ENCODE measurements at regions not wholly inside any gene's neighbourhood (a gene's known extent, or its start where the extent isn't known, plus 50 kb on each side); places are given as distances from the start of the nearest gene placed in this dataset.

DNA sequence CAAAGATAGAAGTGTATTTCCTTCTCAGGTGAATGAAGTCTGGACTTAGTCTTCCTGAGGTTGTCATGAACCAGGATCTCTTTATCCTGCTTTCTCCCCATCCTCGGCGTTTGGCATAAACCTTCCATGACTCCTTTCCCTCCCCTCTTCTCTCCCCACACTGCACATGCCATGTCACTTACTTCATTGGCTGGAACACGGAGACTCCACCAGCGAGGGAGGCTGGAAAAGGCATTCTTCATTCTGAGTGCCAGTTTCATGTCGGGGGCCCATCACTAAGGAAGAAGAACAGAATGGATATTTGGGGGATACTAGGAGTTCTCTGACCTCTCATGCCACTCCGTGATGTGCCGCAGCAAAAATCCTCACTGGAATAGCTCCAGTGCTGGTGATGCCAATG lies 105.6 kb downstream of the VCPKMT start:
- TF ChIP-seq CTCF (IDR thresholded peaks at IDR 0.05) (no peak), POLR2A (IDR thresholded peaks at IDR 0.05) (no peak), EP300 (IDR thresholded peaks at IDR 0.05) (no peak)
